ENCODE measurements at regions not wholly inside any gene's neighbourhood (a gene's known extent, or its start where the extent isn't known, plus 50 kb on each side); places are given as distances from the start of the nearest gene placed in this dataset.

DNA sequence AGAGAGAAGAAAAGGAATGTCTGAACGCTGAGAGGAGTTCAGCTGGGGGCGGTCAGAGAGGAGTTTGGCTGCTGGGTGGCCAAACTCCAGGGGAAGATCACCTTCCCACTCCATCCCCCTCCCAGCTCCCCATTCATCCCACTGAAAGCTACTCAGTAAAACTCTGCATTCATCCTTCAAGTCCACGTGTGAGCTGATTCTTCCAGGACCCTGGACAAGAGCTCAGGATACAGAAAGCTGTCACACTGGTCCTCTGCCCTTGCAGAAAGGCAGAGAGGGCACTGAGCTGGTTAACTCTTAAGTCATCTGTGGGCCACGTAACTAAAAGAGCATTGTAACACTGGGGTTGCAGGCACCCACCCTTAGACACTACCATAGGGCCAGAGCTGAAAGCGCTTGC lies 132.1 kb upstream of the ARL4C start:
- TF ChIP-seq RARB (CRISPR knock-in tag; IDR thresholded peaks at IDR 0.05) (no peak), OSR1 (CRISPR knock-in tag; IDR thresholded peaks at IDR 0.05) (no peak), ZFP3 (CRISPR knock-in tag; IDR thresholded peaks at IDR 0.05) (no peak)

Data from SK-N-SH treated with all-trans-retinoic acid at 6 μM for 48 hours (cell line).